ENCODE measurements at regions not wholly inside any gene's neighbourhood (a gene's known extent, or its start where the extent isn't known, plus 50 kb on each side); places are given as distances from the start of the nearest gene placed in this dataset.

GRCh38 chr1:82154219-82154970 lies 353.7 kb downstream of the ADGRL2 start:
- Histone ChIP-seq H3K27me3 (no peaks in the 10 kb centered on the region), H3K36me3 (no peaks in the 10 kb centered on the region), H3K4me1 (no peaks in the 10 kb centered on the region), H3K4me3 (no peak overlapping the region), H3K27ac (no peak overlapping the region), H3K9me3 (no peaks in the 10 kb centered on the region)
- DNase-seq: no peak
- TF ChIP-seq POLR2A (IDR thresholded peaks at IDR 0.05) (no peak), CTCF (IDR thresholded peaks at IDR 0.05) (no peak)

GRCh38 chr1:82153752-82154151 lies 353.0 kb downstream of the ADGRL2 start:
- H3K4me1 ChIP-seq: no peaks in the 10 kb centered on the region
- no peak overlapping the region for H3K27ac ChIP-seq
- H3K9me3 ChIP-seq: no peaks in the 10 kb centered on the region
- no peaks in the 10 kb centered on the region for H3K27me3 ChIP-seq
- TF ChIP-seq CTCF (IDR thresholded peaks at IDR 0.05): no peak
- no peak for TF ChIP-seq POLR2A (IDR thresholded peaks at IDR 0.05)
- H3K4me3 ChIP-seq: no peak overlapping the region
- no peak for DNase-seq
- no peaks in the 10 kb centered on the region for H3K36me3 ChIP-seq

GRCh38 chr1:82153272-82153629 lies 352.5 kb downstream of the ADGRL2 start:
- TF ChIP-seq CTCF (IDR thresholded peaks at IDR 0.05) (no peak), POLR2A (IDR thresholded peaks at IDR 0.05) (no peak)
- H3K27me3 ChIP-seq: no peaks in the 10 kb centered on the region
- H3K27ac ChIP-seq: no peak overlapping the region
- no peaks in the 10 kb centered on the region for H3K9me3 ChIP-seq
- H3K36me3 ChIP-seq: no peaks in the 10 kb centered on the region
- DNase-seq: no peak
- H3K4me3 ChIP-seq: no peak overlapping the region
- H3K4me1 ChIP-seq: no peaks in the 10 kb centered on the region

GRCh38 chr1:82152356-82153271 lies 351.9 kb downstream of the ADGRL2 start:
- no peak for DNase-seq
- Histone ChIP-seq H3K9me3 (no peaks in the 10 kb centered on the region), H3K27me3 (no peaks in the 10 kb centered on the region), H3K27ac (no peak overlapping the region), H3K36me3 (no peaks in the 10 kb centered on the region), H3K4me3 (no peak overlapping the region), H3K4me1 (no peaks in the 10 kb centered on the region)
- TF ChIP-seq POLR2A (IDR thresholded peaks at IDR 0.05): no peak
- TF ChIP-seq CTCF (IDR thresholded peaks at IDR 0.05): no peak

- Histone ChIP-seq H3K27ac (no peak overlapping the region), H3K36me3 (no peaks in the 10 kb centered on the region), H3K27me3 (no peaks in the 10 kb centered on the region), H3K4me3 (no peak overlapping the region), H3K4me1 (no peaks in the 10 kb centered on the region), H3K9me3 (no peaks in the 10 kb centered on the region)
- TF ChIP-seq CTCF (IDR thresholded peaks at IDR 0.05) (no peak), POLR2A (IDR thresholded peaks at IDR 0.05) (no peak)
- no peak for DNase-seq
Observed at GRCh38 chr1:82145656-82146055, 344.9 kb downstream of the ADGRL2 start.

All from Peyer's patch (tissue), 4 donors.